GDM1 (cell line): ENCODE measurements at regions not wholly inside any gene's neighbourhood (a gene's known extent, or its start where the extent isn't known, plus 50 kb on each side); places are given as distances from the start of the nearest gene placed in this dataset.
"Not testable (repeated sequence)": the region's sequence is repeated elsewhere in the genome, so short reads cannot be mapped to it uniquely, and the experiment has no call there.

Source experiments
- DNase-seq: peaks from one replicate; lab custom pipeline; 2025; lab: John Stamatoyannopoulos, UW

- DNase-seq, result not testable (repeated sequence)
These were observed 63.3 kb upstream of the CEP78 start for GRCh38 chr9:78172610-78173009.

GRCh38 chr9:78171651-78172050, 64.2 kb upstream of the CEP78 start:
- DNase-seq, result no peak

GRCh38 chr9:78169125-78169524, 66.8 kb upstream of the CEP78 start:
- no peak for DNase-seq

GRCh38 chr9:78167356-78167755, 68.5 kb upstream of the CEP78 start:
- DNase-seq, result no peak

GRCh38 chr9:78163834-78164233, 72.0 kb upstream of the CEP78 start:
- no peak for DNase-seq

- DNase-seq, result no peak
These were observed 77.6 kb upstream of the CEP78 start for GRCh38 chr9:78158286-78158685.

- DNase-seq, result no peak
These were observed 84.9 kb upstream of the CEP78 start for GRCh38 chr9:78150983-78151356.

GRCh38 chr9:78150312-78150982, 85.4 kb upstream of the CEP78 start:
- DNase-seq, result no peak

- no peak for DNase-seq
These were observed 86.1 kb upstream of the CEP78 start for GRCh38 chr9:78149702-78150291.

GRCh38 chr9:78146241-78146640, 89.6 kb upstream of the CEP78 start:
- no peak for DNase-seq

- DNase-seq, result peak; percentile 59
These were observed 91.1 kb upstream of the CEP78 start for GRCh38 chr9:78144663-78145377.

GRCh38 chr9:78144008-78144381, 91.9 kb upstream of the CEP78 start:
- DNase-seq, result no peak

- no peak for DNase-seq
These were observed 92.4 kb upstream of the CEP78 start for GRCh38 chr9:78143281-78144007.

GRCh38 chr9:78142264-78142663, 93.6 kb upstream of the CEP78 start:
- DNase-seq, result not testable (repeated sequence)

GRCh38 chr9:78133751-78134150, 102.1 kb upstream of the CEP78 start:
- DNase-seq, result no peak

- no peak for DNase-seq
These were observed 101.1 kb upstream of the GNAQ start for GRCh38 chr9:78132701-78133058.

- DNase-seq, result no peak
These were observed 100.5 kb upstream of the GNAQ start for GRCh38 chr9:78131969-78132700.

GRCh38 chr9:78130853-78131252, 99.2 kb upstream of the GNAQ start:
- no peak for DNase-seq

GRCh38 chr9:78130004-78130403, 98.4 kb upstream of the GNAQ start:
- peak; percentile 40 for DNase-seq

GRCh38 chr9:78127279-78128225, 95.9 kb upstream of the GNAQ start:
- no peak for DNase-seq

- DNase-seq, result no peak
These were observed 92.2 kb upstream of the GNAQ start for GRCh38 chr9:78123808-78124207.
